Keratinocyte (primary cell): ENCODE measurements at regions not wholly inside any gene's neighbourhood (a gene's known extent, or its start where the extent isn't known, plus 50 kb on each side); places are given as distances from the start of the nearest gene placed in this dataset.

Experiments
- DNase-seq: peaks from one replicate; pipeline ENCODE4 v3.0.0-alpha.2; 2011; ENCODE audit warnings: low read depth, missing footprints, low spot score
- FAIRE-seq: peaks from 2 replicates; lab custom pipeline; 2011; peaks lifted over from hg19 to GRCh38; lab: Jason Lieb, UNC
- H2AFZ ChIP-seq: 2 replicates; pipeline ENCODE4 v1.6.0; 2012; ENCODE audit warnings: low read length, control low read depth, inconsistent platforms; ENCODE audit not compliant: control insufficient read depth
- H3K27ac ChIP-seq: 2 replicates; pipeline ENCODE4 v1.5.1; 2011; ENCODE audit warnings: low read length; ENCODE audit not compliant: control insufficient read depth, insufficient read depth
- H3K27me3 ChIP-seq: 3 replicates; pipeline ENCODE4 v1.6.0; 2011; ENCODE audit warnings: low read length; ENCODE audit not compliant: control insufficient read depth, insufficient read depth; ENCODE audit errors: extremely low read depth
- H3K36me3 ChIP-seq, 2 experiments: 2 replicates in 1 of 2; 3 replicates in 1 of 2; pipeline ENCODE4 v1.5.1; 2011; ENCODE audit warnings: low read length in 2 of 2, mild to moderate bottlenecking in 1 of 2; ENCODE audit not compliant: control insufficient read depth in 2 of 2, insufficient read depth in 2 of 2; ENCODE audit errors: extremely low read depth in 1 of 2
- H3K4me1 ChIP-seq: 3 replicates; pipeline ENCODE4 v1.5.1; 2011; ENCODE audit warnings: low read length; ENCODE audit not compliant: control insufficient read depth, insufficient read depth; ENCODE audit errors: extremely low read depth
- H3K4me2 ChIP-seq: 3 replicates; pipeline ENCODE4 v1.6.0; 2011; ENCODE audit warnings: low read depth, low read length; ENCODE audit not compliant: control insufficient read depth, insufficient read depth; ENCODE audit errors: extremely low read depth
- H3K4me3 ChIP-seq, 3 experiments: fragments of 200-600 bp in 1 of 3; sonication (generic) in 1 of 3; 2 replicates in 2 of 3; 3 replicates in 1 of 3; pipeline ENCODE4 v1.5.1; 2011 to 2016; ENCODE audit warnings: low read length in 3 of 3, mild to moderate bottlenecking in 3 of 3, control low read depth in 2 of 3, inconsistent platforms in 1 of 3, low read depth in 1 of 3, mixed read lengths in 1 of 3, mixed run types in 1 of 3, moderate library complexity in 1 of 3; ENCODE audit not compliant: control insufficient read depth in 2 of 3, insufficient read depth in 2 of 3; ENCODE audit errors: extremely low read depth in 1 of 3
- H3K79me2 ChIP-seq: 2 replicates; pipeline ENCODE4 v1.6.0; 2012; ENCODE audit warnings: low read length; ENCODE audit not compliant: control insufficient read depth, insufficient read depth
- H3K9ac ChIP-seq: 3 replicates; pipeline ENCODE4 v1.6.0; 2011; ENCODE audit warnings: low read length; ENCODE audit not compliant: control insufficient read depth, insufficient read depth; ENCODE audit errors: extremely low read depth
- H3K9me1 ChIP-seq: 3 replicates; pipeline ENCODE4 v1.6.0; 2011; ENCODE audit warnings: low read length; ENCODE audit not compliant: control insufficient read depth, insufficient read depth; ENCODE audit errors: extremely low read depth
- H3K9me3 ChIP-seq: 2 replicates; pipeline ENCODE4 v1.5.1; 2012; ENCODE audit warnings: low read depth, low read length; ENCODE audit not compliant: control insufficient read depth
- H4K20me1 ChIP-seq: 3 replicates; pipeline ENCODE4 v1.6.0; 2011; ENCODE audit warnings: low read length; ENCODE audit not compliant: control insufficient read depth, insufficient read depth; ENCODE audit errors: extremely low read depth
- CTCF ChIP-seq, 3 experiments: IDR thresholded peaks in 1 of 3; conservative IDR thresholded peaks in 1 of 3; optimal IDR thresholded peaks in 1 of 3; 2 replicates in 2 of 3; 3 replicates in 1 of 3; pipeline versions ENCODE3 to v1.5.1; 2011; ENCODE audit warnings: low read length in 3 of 3, mild to moderate bottlenecking in 3 of 3, moderate library complexity in 2 of 3, control low read depth in 1 of 3, inconsistent platforms in 1 of 3; ENCODE audit not compliant: insufficient read depth in 2 of 3; ENCODE audit errors: extremely low read depth in 1 of 3
- EZH2 ChIP-seq: IDR thresholded peaks from one replicate; pipeline ENCODE4 v1.6.1; 2012; ENCODE audit warnings: inconsistent platforms, mild to moderate bottlenecking, low read length, moderate library complexity
- dilution Hi-C: fragments of 300-500 bp; cut with MboI; formaldehyde crosslinking; loops from one replicate; pipeline ENCODE4 v1.7.0; 2020; ENCODE audit warnings: low sequenced_read_pairs; ENCODE audit not compliant: extremely low pct_ligation_motif_present

GRCh38 chr22:48106215-48106614, 1343.8 kb downstream of the TBC1D22A start:
- H3K4me1 ChIP-seq: no peaks in the 10 kb centered on the region
- H3K9me1 ChIP-seq: no peaks in the 10 kb centered on the region

GRCh38 chr22:48105259-48105658, 1342.8 kb downstream of the TBC1D22A start:
- no peak overlapping the region for H3K9ac ChIP-seq
- no peak overlapping the region for H3K4me2 ChIP-seq
- H3K4me3 ChIP-seq: no peak overlapping the region
- H3K27me3 ChIP-seq: no peaks in the 10 kb centered on the region
- H3K9me3 ChIP-seq: peaks cover 9% of the 10 kb centered on the region
- dilution Hi-C loops: no loop called here
- TF ChIP-seq EZH2 (no peak), CTCF (optimal IDR thresholded peaks at IDR 0.05 in 1 of 3, IDR thresholded peaks at IDR 0.05 in 1 of 3, conservative IDR thresholded peaks at IDR 0.05 in 1 of 3; ENCODE audit: extremely low read depth in 1 of 3, insufficient read depth in 2 of 3, low read length in 3 of 3) (no peak)
- FAIRE-seq (no peak), DNase-seq (no peak)
- H3K4me1 ChIP-seq: no peaks in the 10 kb centered on the region
- no peaks in the 10 kb centered on the region for H4K20me1 ChIP-seq
- no peaks in the 10 kb centered on the region for H3K9me1 ChIP-seq
- H2AFZ ChIP-seq: no peak overlapping the region
- no peaks in the 10 kb centered on the region for H3K79me2 ChIP-seq
- no peak overlapping the region for H3K27ac ChIP-seq
- no peaks in the 10 kb centered on the region for H3K36me3 ChIP-seq

More at GRCh38 chr22:48106215-48106614, 1343.8 kb downstream of the TBC1D22A start:
- Histone ChIP-seq H3K9me3 (peaks cover 9% of the 10 kb centered on the region), H3K27ac (no peak overlapping the region), H3K79me2 (no peaks in the 10 kb centered on the region), H3K27me3 (no peaks in the 10 kb centered on the region), H3K4me3 (no peak overlapping the region), H3K36me3 (no peaks in the 10 kb centered on the region), H3K4me2 (no peak overlapping the region), H4K20me1 (no peaks in the 10 kb centered on the region), H3K9ac (no peak overlapping the region), H2AFZ (no peak overlapping the region)
- FAIRE-seq (no peak), DNase-seq (no peak)
- TF ChIP-seq CTCF (optimal IDR thresholded peaks at IDR 0.05 in 1 of 3, IDR thresholded peaks at IDR 0.05 in 1 of 3, conservative IDR thresholded peaks at IDR 0.05 in 1 of 3; ENCODE audit: extremely low read depth in 1 of 3, insufficient read depth in 2 of 3, low read length in 3 of 3) (no peak), EZH2 (no peak)
- dilution Hi-C loops: no loop called here
